Skin of body (tissue), 1 donor: ENCODE measurements at regions not wholly inside any gene's neighbourhood (a gene's known extent, or its start where the extent isn't known, plus 50 kb on each side); places are given as distances from the start of the nearest gene placed in this dataset.
A peak's percentile ranks its signal among the peaks of the same experiment; 100 is the strongest.

Source experiments
- DNase-seq: peaks from one replicate; lab custom pipeline; 2025; lab: John Stamatoyannopoulos, UW

GRCh38 chr3:81439108-81439507 is 322.3 kb downstream of the GBE1 start:
- no peak for DNase-seq

DNA sequence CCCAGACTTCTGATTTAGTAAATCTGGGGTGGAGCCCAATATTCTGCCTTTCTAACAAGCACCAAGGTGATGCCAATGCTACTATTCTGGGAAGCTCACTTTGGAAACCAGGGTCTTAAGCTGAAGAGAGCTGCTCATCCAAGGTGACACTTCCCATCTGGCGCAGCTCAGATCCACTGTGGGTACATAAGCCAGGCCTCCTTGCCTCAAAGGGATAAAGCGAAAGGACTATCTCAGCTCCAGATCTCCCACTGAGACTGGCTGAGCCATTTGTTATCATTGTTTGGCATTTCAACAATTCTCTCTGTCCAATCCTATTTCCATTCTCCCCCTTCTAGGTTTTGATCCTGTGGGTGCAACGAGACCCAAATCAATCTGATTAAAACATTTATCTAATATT is 323.8 kb downstream of the GBE1 start:
- no peak for DNase-seq

DNA sequence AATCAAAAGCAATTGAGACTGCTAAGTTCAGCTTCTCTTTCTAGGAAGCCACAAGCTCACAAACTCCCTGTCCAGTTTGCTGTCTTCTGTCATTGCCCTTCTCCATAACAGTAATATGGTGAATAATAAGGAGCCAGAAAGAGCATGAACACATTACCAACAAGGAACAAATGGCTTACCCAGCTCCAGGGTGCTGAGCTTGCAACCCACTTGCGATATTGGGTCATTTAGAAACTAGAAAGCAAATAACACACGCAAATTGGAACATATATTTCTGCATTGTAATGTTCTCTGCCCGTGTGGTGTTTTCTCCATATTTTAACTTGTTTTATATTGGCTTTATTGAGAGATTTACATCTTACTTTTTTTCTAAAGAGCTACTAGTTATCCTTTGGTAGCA is 325.3 kb downstream of the GBE1 start:
- no peak for DNase-seq

- DNase-seq, result no peak
These were observed 326.4 kb downstream of the GBE1 start for GRCh38 chr3:81435050-81435449.

DNA sequence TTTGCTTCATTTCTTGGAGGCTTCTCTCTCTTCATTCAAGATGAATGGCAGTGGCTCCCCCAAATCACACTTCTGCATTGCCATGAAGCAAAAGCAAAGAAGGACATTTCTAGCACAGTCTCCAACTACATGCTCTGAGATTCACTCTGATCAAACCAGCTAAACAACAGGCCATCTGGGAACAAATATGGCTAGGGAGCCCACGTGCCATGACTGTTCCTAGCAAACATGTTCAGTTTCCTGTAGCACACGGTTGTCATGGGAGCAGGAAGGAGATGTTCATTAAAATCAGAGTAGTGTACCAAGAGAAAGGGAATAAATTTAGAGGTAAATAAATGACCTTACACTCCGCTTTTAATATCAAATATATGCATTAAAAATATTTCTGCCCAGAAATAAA is 327.3 kb downstream of the GBE1 start:
- no peak for DNase-seq

DNA sequence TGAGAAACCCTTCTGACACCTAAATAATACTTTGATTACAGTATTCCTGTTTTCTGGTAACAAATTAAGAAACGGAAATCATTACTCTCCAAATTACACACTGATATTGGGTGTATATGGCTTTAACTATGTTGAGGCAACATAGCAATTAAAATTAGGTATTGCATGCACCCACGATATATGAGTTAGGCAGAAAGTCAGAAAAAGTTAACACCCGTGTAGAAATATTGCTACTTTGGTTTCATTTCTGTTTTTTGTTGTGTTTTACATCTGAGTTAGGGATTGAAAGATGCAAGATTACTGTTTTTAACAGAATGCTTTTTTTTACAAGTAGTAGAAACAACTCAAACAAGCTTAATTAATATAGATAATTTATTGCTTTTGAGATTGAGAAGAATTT is 327.8 kb downstream of the GBE1 start:
- no peak for DNase-seq

DNA sequence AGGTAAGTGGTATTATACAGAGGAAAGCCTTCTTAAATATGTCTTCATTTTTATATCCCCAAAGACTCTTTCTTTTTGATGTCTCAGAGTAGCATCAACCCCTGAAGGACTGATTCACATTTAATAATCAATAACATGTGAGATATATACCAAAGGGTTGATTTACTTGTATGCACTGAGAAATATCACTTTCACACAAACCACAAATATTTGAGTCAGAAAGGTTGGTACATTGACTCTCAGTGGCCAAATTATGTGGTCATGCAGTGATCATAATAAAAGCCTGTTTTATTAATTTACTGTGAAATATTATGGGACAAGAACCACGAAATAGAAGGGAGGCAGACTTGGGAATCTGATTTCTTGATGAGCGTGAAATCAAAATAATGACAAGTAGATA is 329.0 kb downstream of the GBE1 start:
- no peak for DNase-seq

- no peak for DNase-seq
These were observed 334.4 kb downstream of the GBE1 start for GRCh38 chr3:81426826-81427577.

- DNase-seq, result no peak
These were observed 336.1 kb downstream of the GBE1 start for GRCh38 chr3:81425198-81425868.

DNA sequence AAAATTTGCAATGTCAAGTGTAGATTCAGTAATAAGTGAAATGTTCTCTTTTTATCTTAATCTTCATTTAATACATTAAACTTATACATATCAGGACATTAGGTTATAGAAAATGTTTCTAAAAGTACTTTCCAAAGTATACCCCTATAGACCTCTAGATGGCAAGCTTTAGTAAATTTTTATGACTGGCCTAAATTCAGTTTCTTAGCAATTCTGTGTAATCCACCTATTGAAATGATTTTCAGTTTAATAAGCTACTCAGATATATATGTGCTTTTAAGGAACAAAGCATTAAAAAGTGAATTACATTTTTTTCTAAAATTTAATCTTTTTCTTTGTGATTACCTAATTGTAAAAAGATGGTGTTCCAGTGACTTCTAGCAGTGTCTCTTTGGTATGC is 342.2 kb downstream of the GBE1 start:
- peak; percentile 6 for DNase-seq

GRCh38 chr3:81416812-81417211 is 344.6 kb downstream of the GBE1 start:
- DNase-seq, result no peak

DNA sequence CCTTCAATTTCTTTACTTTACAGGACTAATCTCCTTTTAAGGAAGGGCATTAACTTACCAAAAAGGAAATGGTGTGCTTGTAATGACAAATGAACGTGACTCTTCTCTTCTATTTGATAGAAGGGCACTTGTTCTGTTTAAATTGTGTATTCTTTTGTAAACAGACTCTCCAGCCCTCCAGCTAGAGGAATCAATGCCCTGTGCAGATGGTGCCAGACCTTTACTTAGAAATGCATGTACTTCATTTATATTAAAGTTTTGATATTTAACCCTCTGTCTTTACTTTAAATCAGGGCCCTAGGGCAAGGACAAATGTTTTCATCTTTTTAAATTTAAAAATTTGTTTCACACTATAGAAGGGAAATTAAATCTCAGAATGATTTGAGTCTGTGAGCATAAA is 355.1 kb downstream of the GBE1 start:
- no peak for DNase-seq

DNA sequence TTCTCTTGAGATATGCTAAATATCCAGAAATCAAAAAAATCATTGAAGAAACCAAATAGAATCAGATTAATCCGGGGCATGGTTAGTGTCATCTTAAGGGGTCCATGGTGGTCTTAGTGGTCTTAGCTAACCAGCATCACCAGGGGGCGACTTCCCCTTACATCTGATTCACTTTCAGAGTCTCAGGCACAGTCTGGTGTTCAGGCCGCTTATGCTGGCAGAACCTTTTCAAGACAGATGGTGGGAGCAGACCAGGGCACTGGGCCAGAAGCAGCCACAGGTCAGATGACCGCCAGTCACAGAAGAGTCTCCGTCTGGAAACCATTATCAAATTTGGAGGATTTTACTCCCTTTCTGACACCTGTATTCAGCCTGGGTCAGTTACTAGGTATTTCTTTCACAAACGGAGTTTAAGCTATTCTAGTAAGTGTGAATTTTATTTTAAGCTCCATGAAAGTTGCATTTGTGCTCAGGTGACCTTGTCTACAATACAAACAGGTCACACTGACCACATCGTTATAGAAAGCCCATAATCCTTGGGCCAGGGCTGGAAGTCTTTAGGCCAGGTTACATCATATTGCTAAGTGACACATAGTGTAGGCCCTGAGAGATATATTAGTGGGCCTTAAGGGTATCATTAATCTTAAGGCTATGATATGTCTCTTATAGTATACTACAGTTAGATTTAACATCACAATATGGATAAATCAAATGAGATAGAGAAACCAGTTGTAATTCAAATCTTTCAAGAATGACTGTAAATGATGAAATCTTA is 365.5 kb downstream of the GBE1 start:
- no peak for DNase-seq

GRCh38 chr3:81394651-81395524 is 366.6 kb downstream of the GBE1 start:
- no peak for DNase-seq

DNA sequence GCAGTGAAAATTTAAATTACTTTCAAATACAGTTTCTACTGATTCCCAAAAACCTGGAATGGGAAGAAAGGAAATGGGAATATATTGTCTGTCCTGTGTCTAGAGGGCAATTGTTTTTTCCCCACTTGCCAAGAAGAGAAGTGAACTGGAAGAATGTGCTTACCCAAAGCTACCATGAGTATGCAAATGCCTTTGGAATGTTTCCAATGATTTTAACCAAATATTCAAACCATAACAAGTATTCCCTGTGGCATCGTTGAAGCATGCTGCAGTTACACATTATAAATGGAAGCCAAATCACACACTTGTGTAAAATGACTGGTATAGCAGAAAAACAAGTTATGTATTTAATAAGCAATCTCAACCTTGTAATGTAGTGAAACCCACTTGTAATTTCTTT is 368.2 kb downstream of the GBE1 start:
- no peak for DNase-seq

- DNase-seq, result no peak
These were observed 370.6 kb downstream of the GBE1 start for GRCh38 chr3:81390796-81391195.

DNA sequence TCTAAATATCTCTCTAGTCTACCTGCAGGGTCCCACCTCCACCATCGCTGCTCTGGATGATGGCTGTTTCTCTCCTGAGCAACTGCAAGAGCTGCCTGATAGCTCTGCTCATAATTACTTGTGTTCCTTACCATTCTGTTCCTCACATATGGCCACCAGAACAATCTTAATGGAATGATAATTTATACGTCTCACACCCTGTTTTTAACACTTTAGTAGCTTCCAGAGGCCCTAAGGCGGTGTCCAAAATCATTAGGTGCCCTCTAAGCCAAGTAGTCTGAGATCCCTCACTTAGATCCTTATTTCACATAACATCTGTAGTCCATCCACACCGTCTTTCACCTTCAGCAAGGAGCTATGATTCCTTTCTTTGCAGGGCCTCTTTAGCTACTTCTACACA is 373.3 kb downstream of the GBE1 start:
- DNase-seq, result no peak

DNA sequence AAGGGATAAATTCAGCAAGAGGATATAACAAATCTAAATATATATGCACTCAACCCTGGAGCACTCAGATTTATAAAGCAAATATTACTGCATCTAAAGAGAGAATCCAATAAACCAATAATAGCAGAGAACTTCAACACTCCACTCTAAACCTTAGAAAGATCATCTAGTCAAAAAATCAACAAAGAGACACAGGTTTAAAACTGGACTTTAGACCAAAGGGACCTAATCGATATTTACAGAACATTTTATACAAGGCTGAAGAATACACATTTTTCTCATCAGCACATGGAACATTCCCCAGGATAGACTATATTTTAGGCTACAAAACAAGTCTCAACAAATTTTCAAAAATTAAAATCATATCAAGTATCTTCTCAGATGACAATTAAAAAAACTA is 379.0 kb downstream of the GBE1 start:
- no peak for DNase-seq

DNA sequence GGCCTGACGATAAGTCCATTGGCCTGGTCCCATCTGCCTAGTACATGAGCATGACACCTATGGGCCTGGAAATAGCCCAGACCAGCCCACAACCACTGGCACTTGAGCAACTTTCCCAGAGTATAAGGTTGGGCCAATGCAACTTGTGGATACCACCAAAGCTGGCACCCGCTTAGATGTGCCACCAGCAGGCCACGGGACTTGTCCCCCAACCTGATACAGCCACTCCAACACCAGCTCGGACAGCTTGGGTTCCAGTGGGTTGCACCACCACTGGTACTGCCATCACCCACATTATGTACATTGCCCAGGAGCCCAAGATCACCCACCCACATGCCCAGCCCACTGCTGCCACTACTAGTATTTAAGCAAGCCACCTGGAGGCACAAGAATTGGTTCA is 381.2 kb downstream of the GBE1 start:
- no peak for DNase-seq

DNA sequence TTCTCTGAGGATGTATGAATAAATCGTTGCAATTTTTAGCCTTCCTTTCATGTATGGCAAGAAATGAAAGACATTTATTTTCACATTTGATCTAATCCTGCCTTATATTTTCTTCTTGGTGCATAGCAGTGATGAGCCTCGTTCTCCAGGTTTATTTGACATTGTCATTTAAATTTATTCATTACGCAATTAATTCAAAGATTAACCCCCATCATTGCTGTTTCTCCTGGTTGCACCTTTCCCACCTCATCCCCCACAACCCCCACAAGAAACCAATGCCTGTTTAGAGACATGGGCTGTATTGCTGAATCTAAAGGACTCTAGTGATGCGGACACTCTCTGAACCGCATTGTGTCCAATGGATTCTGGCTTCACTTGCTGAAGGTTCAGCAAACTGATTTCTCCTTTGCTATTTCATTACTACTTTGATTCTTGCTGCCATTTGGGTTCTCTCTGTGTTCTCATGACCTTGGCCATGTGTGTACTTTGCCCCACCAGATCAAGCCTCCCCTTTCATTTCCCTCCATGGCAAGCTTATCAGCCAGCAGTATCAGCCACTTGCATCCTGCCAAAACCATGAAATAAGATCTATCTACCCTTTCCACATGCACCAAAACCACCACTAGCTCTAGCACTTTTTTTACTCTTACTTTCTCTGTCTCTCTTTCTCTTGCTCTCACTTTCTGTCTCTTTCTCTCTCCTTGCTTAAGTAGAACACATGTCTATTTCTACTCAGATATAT is 382.7 kb downstream of the GBE1 start:
- DNase-seq, result no peak

DNA sequence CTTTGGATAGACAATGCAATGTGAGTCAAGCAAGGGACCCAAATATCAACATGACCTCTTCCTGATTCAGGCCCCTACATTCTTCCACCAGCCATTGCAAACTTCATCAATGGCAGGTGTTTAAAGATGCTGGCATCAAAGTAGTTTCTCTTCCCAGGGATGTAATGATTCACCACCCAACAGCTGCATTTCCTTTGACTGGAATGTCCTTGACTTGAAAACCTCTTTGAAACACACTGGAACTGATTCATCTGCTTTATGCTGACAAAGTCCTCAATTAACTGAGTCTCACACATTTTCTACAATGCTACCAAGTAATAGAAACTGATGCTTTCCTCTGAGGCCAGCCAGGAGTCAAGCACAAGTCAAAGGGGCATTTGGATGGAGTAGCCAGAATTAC is 385.5 kb downstream of the GBE1 start:
- no peak for DNase-seq
